OCI-LY3 (cell line): ENCODE measurements at regions not wholly inside any gene's neighbourhood (a gene's known extent, or its start where the extent isn't known, plus 50 kb on each side); places are given as distances from the start of the nearest gene placed in this dataset.

ENCODE experiments used
- EZH2phosphoT487 ChIP-seq: fragments of 200-600 bp; shearing (Covaris generic); IDR thresholded peaks from 2 replicates; pipeline ENCODE4 v1.6.1; 2018; ENCODE audit warnings: antibody characterized with exemption, mixed run types, low read depth
- TF ChIP-seq, protein P1 (sequence below): fragments of 200-600, 300-600 bp; sonication (generic); IDR thresholded peaks from 2 replicates; pipeline ENCODE4 v1.5.1; 2014; ENCODE audit warnings: antibody characterized with exemption, low read length, low read depth

DNA sequence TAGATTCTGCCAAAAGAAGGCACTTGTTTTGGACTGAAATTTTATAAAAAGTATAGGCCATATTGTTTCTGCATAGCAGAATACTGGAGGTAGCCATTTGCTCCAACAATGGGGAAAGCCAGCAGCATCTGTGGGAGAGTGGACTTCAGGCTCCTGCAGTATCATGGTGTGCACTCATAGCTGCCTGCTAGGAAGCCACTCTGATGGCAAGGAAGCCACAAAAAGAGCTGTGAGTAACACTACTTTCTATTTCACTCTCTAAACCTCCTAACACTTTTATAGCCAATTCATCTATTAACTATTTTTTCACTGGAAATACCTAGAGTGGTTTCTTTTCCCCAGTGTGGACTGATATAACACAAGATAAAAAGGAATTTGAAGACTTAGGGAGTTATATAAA lies 144.4 kb upstream of the KCNJ3 start:
- TF ChIP-seq, protein P1, sequence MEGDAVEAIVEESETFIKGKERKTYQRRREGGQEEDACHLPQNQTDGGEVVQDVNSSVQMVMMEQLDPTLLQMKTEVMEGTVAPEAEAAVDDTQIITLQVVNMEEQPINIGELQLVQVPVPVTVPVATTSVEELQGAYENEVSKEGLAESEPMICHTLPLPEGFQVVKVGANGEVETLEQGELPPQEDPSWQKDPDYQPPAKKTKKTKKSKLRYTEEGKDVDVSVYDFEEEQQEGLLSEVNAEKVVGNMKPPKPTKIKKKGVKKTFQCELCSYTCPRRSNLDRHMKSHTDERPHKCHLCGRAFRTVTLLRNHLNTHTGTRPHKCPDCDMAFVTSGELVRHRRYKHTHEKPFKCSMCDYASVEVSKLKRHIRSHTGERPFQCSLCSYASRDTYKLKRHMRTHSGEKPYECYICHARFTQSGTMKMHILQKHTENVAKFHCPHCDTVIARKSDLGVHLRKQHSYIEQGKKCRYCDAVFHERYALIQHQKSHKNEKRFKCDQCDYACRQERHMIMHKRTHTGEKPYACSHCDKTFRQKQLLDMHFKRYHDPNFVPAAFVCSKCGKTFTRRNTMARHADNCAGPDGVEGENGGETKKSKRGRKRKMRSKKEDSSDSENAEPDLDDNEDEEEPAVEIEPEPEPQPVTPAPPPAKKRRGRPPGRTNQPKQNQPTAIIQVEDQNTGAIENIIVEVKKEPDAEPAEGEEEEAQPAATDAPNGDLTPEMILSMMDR, result no peak
- TF ChIP-seq EZH2phosphoT487, result no peak
